H1 (cell line): ENCODE measurements at regions not wholly inside any gene's neighbourhood (a gene's known extent, or its start where the extent isn't known, plus 50 kb on each side); places are given as distances from the start of the nearest gene placed in this dataset.

Experiments
- CTCF ChIA-PET: fragments of 300-600 bp; sonication (Branson Sonifier 250); formaldehyde crosslinking; loops from one replicate; lab custom pipeline; 2021; ENCODE audit not compliant: partially characterized antibody; lab: Charles Lee
- POLR2A ChIA-PET: fragments of 300-600 bp; sonication (Branson Sonifier 250); formaldehyde crosslinking; loops from one replicate; lab custom pipeline; 2021; ENCODE audit warnings: inconsistent platforms; ENCODE audit not compliant: partially characterized antibody; lab: Charles Lee
- DNase-seq, 2 experiments: peaks; one replicate each; pipeline versions ENCODE4 v3.0.0 to v3.0.0-alpha.2; 2010 to 2022; ENCODE audit warnings: low spot score in 2 of 2, low read depth in 1 of 2, mixed read lengths in 1 of 2
- FAIRE-seq: peaks from 2 replicates; lab custom pipeline; 2011; peaks lifted over from hg19 to GRCh38; lab: Jason Lieb, UNC
- H2AFZ ChIP-seq: 2 replicates; pipeline ENCODE4 v1.8.1; 2012; ENCODE audit warnings: low read length, inconsistent platforms
- H2AK5ac ChIP-seq: 2 replicates; pipeline ENCODE4 v1.6.1; 2013; ENCODE audit warnings: low read depth, low read length
- H2BK120ac ChIP-seq: replicated peaks from 2 replicates; pipeline ENCODE3; 2013; ENCODE audit warnings: low read depth, low read length, inconsistent platforms
- H2BK12ac ChIP-seq: 2 replicates; pipeline ENCODE4 v1.6.1; 2013; ENCODE audit warnings: low read depth, low read length
- H2BK15ac ChIP-seq: 2 replicates; pipeline ENCODE4 v1.6.1; 2013; ENCODE audit warnings: low read length
- H2BK20ac ChIP-seq: 2 replicates; pipeline ENCODE4 v1.6.1; 2013; ENCODE audit warnings: low read length
- H2BK5ac ChIP-seq: 2 replicates; pipeline ENCODE4 v1.6.1; 2013; ENCODE audit warnings: low read depth, low read length
- H3K14ac ChIP-seq: 2 replicates; pipeline ENCODE4 v1.6.1; 2013; ENCODE audit warnings: inconsistent platforms; ENCODE audit not compliant: insufficient read length
- H3K18ac ChIP-seq: 2 replicates; pipeline ENCODE4 v1.6.1; 2013; ENCODE audit warnings: low read length; ENCODE audit errors: extremely low read depth
- H3K23ac ChIP-seq: 2 replicates; pipeline ENCODE4 v1.6.1; 2013; ENCODE audit warnings: inconsistent platforms; ENCODE audit not compliant: insufficient read length
- H3K23me2 ChIP-seq: 2 replicates; pipeline ENCODE4 v1.6.1; 2013; ENCODE audit warnings: low read depth, low read length
- H3K27ac ChIP-seq: 2 replicates; pipeline ENCODE4 v1.6.1; 2011; ENCODE audit warnings: low read depth, low read length, inconsistent platforms
- H3K27me3 ChIP-seq, 4 experiments: replicated peaks in 1 of 4; 1 replicate in 1 of 4; 2 replicates in 3 of 4; pipeline versions ENCODE4 v1.6.1 to v1.8.1; 2011 to 2013; ENCODE audit warnings: low read length in 3 of 4, mild to moderate bottlenecking in 3 of 4, inconsistent platforms in 2 of 4, mixed read lengths in 2 of 4, moderate library complexity in 1 of 4; ENCODE audit not compliant: control insufficient read depth in 3 of 4, insufficient read depth in 3 of 4; ENCODE audit errors: extremely low read depth in 1 of 4
- H3K36me3 ChIP-seq, 4 experiments: 2 replicates each; pipeline versions ENCODE4 v1.6.1 to v1.8.1; 2011 to 2013; ENCODE audit warnings: mild to moderate bottlenecking in 4 of 4, low read length in 3 of 4, moderate library complexity in 2 of 4, control low read depth in 1 of 4, inconsistent platforms in 1 of 4; ENCODE audit not compliant: insufficient read depth in 4 of 4, control insufficient read depth in 2 of 4
- H3K4ac ChIP-seq: replicated peaks from 2 replicates; pipeline ENCODE3; 2013; ENCODE audit warnings: low read length, low read depth, mixed read lengths, inconsistent platforms; ENCODE audit not compliant: insufficient read length
- H3K4me1 ChIP-seq, 4 experiments: replicated peaks in 1 of 4; 1 replicate in 1 of 4; 2 replicates in 3 of 4; pipeline versions ENCODE4 v1.6.1 to v1.8.1; 2011 to 2013; ENCODE audit warnings: low read length in 3 of 4, inconsistent platforms in 2 of 4, mixed read lengths in 1 of 4; ENCODE audit not compliant: insufficient read depth in 4 of 4, control insufficient read depth in 3 of 4
- H3K4me2 ChIP-seq, 2 experiments: 2 replicates each; pipeline versions ENCODE4 v1.6.1 to v1.8.1; 2011 to 2013; ENCODE audit warnings: low read depth in 2 of 2, low read length in 2 of 2, control low read depth in 1 of 2, inconsistent platforms in 1 of 2, mild to moderate bottlenecking in 1 of 2; ENCODE audit not compliant: insufficient read depth in 1 of 2
- H3K4me3 ChIP-seq, 4 experiments: fragments of 200-600, 300-600 bp in 1 of 4; sonication (generic), shearing (Covaris generic), sonication (Bioruptor Twin) in 1 of 4; 2 replicates each; pipeline versions ENCODE4 v1.5.1 to v1.8.1; 2011 to 2016; ENCODE audit warnings: low read length in 4 of 4, low read depth in 3 of 4, control low read depth in 2 of 4, inconsistent platforms in 2 of 4, mild to moderate bottlenecking in 2 of 4, mixed read lengths in 1 of 4, moderate library complexity in 1 of 4; ENCODE audit not compliant: insufficient read depth in 2 of 4; ENCODE audit errors: extremely low read depth in 1 of 4
- H3K56ac ChIP-seq: replicated peaks from 2 replicates; pipeline ENCODE3; 2013; ENCODE audit warnings: low read depth, mild to moderate bottlenecking, mixed read lengths, low read length, inconsistent platforms; ENCODE audit not compliant: insufficient read length
- H3K79me1 ChIP-seq: 2 replicates; pipeline ENCODE4 v1.6.1; 2013; ENCODE audit warnings: low read depth, low read length, control low read depth
- H3K79me2 ChIP-seq, 2 experiments: 2 replicates each; pipeline versions ENCODE4 v1.6.1 to v1.8.1; 2012 to 2013; ENCODE audit warnings: low read length in 2 of 2, mild to moderate bottlenecking in 2 of 2, inconsistent platforms in 1 of 2; ENCODE audit not compliant: insufficient read depth in 2 of 2, control insufficient read depth in 1 of 2
- H3K9ac ChIP-seq, 4 experiments: replicated peaks in 1 of 4; 1 replicate in 1 of 4; 2 replicates in 3 of 4; pipeline versions ENCODE4 v1.6.1 to v1.8.1; 2011 to 2013; ENCODE audit warnings: low read depth in 3 of 4, low read length in 3 of 4, control low read depth in 2 of 4, mild to moderate bottlenecking in 2 of 4, moderate library complexity in 2 of 4, inconsistent platforms in 1 of 4; ENCODE audit errors: extremely low read depth in 1 of 4
- H3K9me3 ChIP-seq, 2 experiments: 2 replicates each; pipeline versions ENCODE4 v1.6.1 to v1.8.1; 2012 to 2013; ENCODE audit warnings: mild to moderate bottlenecking in 2 of 2, moderate library complexity in 2 of 2, control low read depth in 1 of 2, inconsistent platforms in 1 of 2, low read depth in 1 of 2, low read length in 1 of 2, mixed read lengths in 1 of 2; ENCODE audit not compliant: insufficient read depth in 2 of 2
- H4K20me1 ChIP-seq, 2 experiments: replicated peaks in 1 of 2; 2 replicates each; pipeline versions ENCODE3 to v1.8.1; 2011 to 2013; ENCODE audit warnings: inconsistent platforms in 2 of 2, low read length in 2 of 2, mild to moderate bottlenecking in 1 of 2; ENCODE audit not compliant: insufficient read depth in 2 of 2, control insufficient read depth in 1 of 2
- H4K5ac ChIP-seq: 2 replicates; pipeline ENCODE4 v1.6.1; 2013; ENCODE audit warnings: low read length, low read depth, mixed read lengths, inconsistent platforms; ENCODE audit not compliant: insufficient read length
- H4K8ac ChIP-seq: 2 replicates; pipeline ENCODE4 v1.8.0; 2013; ENCODE audit warnings: mild to moderate bottlenecking, moderate library complexity, low read length, inconsistent platforms; ENCODE audit not compliant: insufficient read depth; ENCODE audit errors: extremely low read depth
- H4K91ac ChIP-seq: replicated peaks from 2 replicates; pipeline ENCODE3; 2013; ENCODE audit warnings: low read length, mixed read lengths, inconsistent platforms; ENCODE audit not compliant: insufficient read length
- ATF2 ChIP-seq: IDR thresholded peaks from 2 replicates; pipeline ENCODE4 v1.6.1; 2012; ENCODE audit warnings: low read length, inconsistent platforms
- MAFK ChIP-seq: IDR thresholded peaks from 2 replicates; pipeline ENCODE4 v1.6.1; 2012; ENCODE audit warnings: low read depth, mild to moderate bottlenecking, improper control_type of control experiment, low read length
- WGBS, 2 experiments: shearing (Covaris generic) in 1 of 2; methylation state at CpG; one replicate each; pipeline versions ENCODE4 v1.1.6 to v1.1.7; 2013 to 2015; ENCODE audit warnings: low lambda C conversion rate in 2 of 2, mixed read lengths in 2 of 2, inconsistent platforms in 1 of 2, low coverage in 1 of 2, missing lambda C conversion rate in 1 of 2; ENCODE audit not compliant: insufficient replicate concordance in 2 of 2, insufficient coverage in 1 of 2, insufficient read length in 1 of 2; ENCODE audit errors: extremely low coverage in 1 of 2, missing lambda C conversion rate in 1 of 2; 5-methylcytosine and 5-hydroxymethylcytosine counted together

GRCh38 chr5:109468288-109468676 is 58.5 kb upstream of the PJA2 start:
- no peak overlapping the region for H4K5ac ChIP-seq
- no peak overlapping the region for H3K9ac ChIP-seq
- no peak overlapping the region for H3K14ac ChIP-seq
- no peak overlapping the region for H4K8ac ChIP-seq
- no peaks in the 10 kb centered on the region for H4K20me1 ChIP-seq
- H3K4me1 ChIP-seq: no peaks in the 10 kb centered on the region
- no peak overlapping the region for H2BK5ac ChIP-seq
- DNase-seq (no peak), FAIRE-seq (no peak)
- 91% methylated on average over 1 of the region's 1 CpG; no CpG with 5 or more reads in 1 of the 2 experiments for WGBS, 2 experiments
- H2BK15ac ChIP-seq: no peak overlapping the region
- H3K79me1 ChIP-seq: no peaks in the 10 kb centered on the region
- H3K36me3 ChIP-seq: no peaks in the 10 kb centered on the region
- no peak overlapping the region for H2BK12ac ChIP-seq
- no peak overlapping the region for H3K18ac ChIP-seq
- H3K4me3 ChIP-seq: no peak overlapping the region
- CTCF ChIA-PET: interaction anchor here (1.1 to 1.7 kb wide), 3 partner anchors 29 to 947 kb away, joined by 3 to 4 read pairs (median 3); no protein-coding TSS in a partner anchor
- no peaks in the 10 kb centered on the region for H3K27me3 ChIP-seq
- no peaks in the 10 kb centered on the region for H3K9me3 ChIP-seq
- H3K56ac ChIP-seq: no peak overlapping the region
- no peak overlapping the region for H2AK5ac ChIP-seq
- POLR2A ChIA-PET: interaction anchor here (0.8 kb wide), 1 partner anchor 58 kb away, joined by 4 read pairs; no protein-coding TSS in a partner anchor
- no peak overlapping the region for H2AFZ ChIP-seq
- H4K91ac ChIP-seq: no peak overlapping the region
- H3K23me2 ChIP-seq: no peaks in the 10 kb centered on the region
- H3K79me2 ChIP-seq: no peaks in the 10 kb centered on the region
- TF ChIP-seq MAFK (peak; percentile 99), ATF2 (no peak)
- H2BK20ac ChIP-seq: no peak overlapping the region
- no peak overlapping the region for H3K23ac ChIP-seq
- no peak overlapping the region for H3K4ac ChIP-seq
- H2BK120ac ChIP-seq: no peak overlapping the region
- no peak overlapping the region for H3K4me2 ChIP-seq
- H3K27ac ChIP-seq: no peak overlapping the region
